GM19455 (cell line): ENCODE measurements at regions not wholly inside any gene's neighbourhood (a gene's known extent, or its start where the extent isn't known, plus 50 kb on each side); places are given as distances from the start of the nearest gene placed in this dataset.

Source experiments
- ATAC-seq: cut with Tn5 transposase; IDR thresholded peaks from one replicate; pipeline ENCODE4 v1.9.1; 2021; ENCODE audit not compliant: unreplicated experiment

DNA sequence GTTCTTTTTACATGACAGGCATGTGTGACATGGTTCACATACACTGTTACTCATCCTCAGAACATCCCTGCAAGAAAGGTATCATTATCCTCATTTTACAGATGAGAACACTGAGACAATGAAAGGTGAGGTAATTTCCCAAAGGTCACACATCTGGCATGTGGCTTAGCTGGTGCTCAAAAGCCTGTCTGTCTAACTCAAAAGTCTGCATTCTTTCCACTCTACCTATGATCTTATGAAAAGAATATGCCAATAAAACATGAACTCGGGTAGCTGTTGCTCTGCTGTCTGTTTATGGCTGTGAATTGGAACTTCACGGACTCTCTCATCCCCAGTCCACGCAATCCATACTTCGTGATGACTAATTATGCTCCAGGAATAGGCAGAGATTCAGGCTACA is 79.0 kb upstream of the ODAD2 start:
- no peak for ATAC-seq

DNA sequence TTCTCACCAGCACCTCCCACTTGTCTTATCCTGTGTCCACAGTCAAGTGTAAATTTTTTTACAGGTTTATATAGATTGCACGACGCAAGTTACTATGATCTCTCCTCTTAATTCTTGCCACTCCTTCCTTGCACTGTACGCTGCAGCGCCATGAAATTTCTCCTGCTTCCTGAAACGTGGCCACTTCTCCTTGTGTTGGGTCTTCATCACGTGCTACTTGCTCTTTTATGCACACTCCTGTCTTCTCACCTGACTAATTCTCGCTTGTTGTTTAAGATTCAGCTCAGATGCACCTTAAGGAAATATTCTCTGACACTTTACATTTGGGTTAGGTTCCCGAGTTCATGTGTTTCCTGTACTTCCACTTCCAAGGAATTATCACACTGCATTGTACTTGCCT is 76.5 kb upstream of the ODAD2 start:
- no peak for ATAC-seq

DNA sequence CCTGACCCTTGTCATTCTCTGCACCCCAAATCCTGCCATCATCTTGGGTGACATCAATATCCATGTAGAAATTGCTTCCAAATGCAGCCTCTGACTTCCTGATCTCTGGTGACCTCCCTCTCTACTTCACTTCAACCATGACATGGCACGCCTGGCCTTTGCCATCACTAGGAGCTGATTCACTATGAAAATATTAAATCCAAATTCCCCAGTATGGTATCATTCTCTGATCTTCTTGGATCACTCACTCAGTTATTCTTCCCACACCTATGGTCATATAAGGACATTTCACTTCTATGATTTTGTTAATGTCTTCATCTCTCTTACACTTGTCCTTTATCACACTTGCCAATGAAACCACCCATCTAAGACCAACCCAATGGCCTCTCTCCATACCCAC is 73.7 kb upstream of the ODAD2 start:
- ATAC-seq: no peak

DNA sequence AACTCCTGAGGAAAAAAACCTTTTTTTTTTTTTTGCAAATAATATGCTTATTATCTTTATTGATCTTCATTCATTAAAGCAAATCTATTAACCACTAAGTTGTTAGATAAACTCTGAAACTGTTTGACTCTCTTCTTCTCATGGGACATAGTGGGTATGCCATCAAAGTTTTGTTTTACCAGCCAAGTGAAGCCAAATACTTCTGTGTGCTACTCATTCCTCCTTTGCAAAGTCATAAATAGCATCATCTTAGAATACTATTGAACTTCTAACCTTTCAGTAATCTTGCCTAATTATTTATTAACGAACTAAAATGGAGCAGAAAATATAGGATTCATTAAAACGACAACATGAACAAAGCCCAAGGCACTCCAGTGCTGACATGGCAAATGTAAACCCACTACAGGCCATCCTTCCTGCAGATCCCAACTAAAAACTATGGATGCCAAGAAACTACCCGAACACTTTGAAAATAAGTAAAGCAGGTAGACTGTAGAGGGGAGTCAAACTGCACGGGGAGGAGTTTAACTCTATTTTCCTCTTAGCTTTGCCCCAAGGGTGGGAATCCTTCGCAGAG is 61.2 kb upstream of the ODAD2 start:
- no peak for ATAC-seq

DNA sequence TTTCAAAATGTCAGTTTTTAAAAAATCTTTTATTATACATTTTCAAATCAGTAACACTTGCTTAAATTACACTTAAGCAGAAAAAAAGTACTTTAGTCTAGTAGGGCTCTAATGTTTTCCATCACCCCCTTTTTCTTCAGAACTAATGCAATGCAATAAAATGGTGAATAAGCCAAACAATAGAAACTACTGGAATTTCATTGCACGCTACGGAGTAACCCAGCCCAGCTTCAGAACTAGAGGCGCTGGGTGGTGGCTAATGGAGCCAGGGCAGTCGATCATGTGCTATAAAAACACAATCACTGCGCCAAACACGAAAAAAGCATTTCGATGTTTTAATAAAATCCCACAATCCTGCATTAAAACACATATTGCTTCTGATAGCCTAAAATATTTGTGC is 59.9 kb upstream of the ODAD2 start:
- no peak for ATAC-seq

GRCh38 chr10:28054228-28054860 is 55.5 kb upstream of the ODAD2 start:
- no peak for ATAC-seq

DNA sequence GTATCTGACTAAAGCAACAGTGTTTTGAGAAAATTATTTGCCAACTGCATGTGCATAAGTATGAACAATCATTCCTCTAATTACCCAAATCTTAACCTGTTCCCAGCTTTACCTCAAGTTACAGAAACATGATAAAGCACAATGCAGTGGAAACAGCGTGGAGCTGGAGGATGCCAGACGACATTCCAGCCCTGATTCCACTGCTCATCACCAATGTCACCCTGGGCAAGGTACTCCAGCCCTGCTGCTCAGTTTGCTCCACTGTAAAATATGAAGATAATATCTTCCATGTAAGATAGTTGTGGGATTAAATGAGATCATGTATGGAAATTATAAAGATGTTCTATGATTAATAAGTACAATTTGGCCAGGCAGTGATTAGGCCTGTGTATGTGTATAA is 50.4 kb upstream of the ODAD2 start:
- no peak for ATAC-seq
